Activated CD8-positive, alpha-beta memory T cell treated with anti-CD3 and anti-CD28 coated beads, Interleukin-2, amount 10 ng/mL, durations not matched to agents 7 days and 5 days (primary cell): ENCODE measurements at regions not wholly inside any gene's neighbourhood (a gene's known extent, or its start where the extent isn't known, plus 50 kb on each side); places are given as distances from the start of the nearest gene placed in this dataset.

Source experiments
- ATAC-seq: fragments of 150-1000 bp; cut with Tn5 transposase; one replicate; pipeline ENCODE4 v1.10.0; 2021; ENCODE audit warnings: moderate library complexity
- CTCF ChIA-PET: fragments of 350-600 bp; sonication (Branson Sonifier 250); formaldehyde crosslinking; loops from one replicate; lab custom pipeline; 2021; ENCODE audit warnings: antibody characterized with exemption; lab: Charles Lee
- DNase-seq: peaks from one replicate; pipeline ENCODE4 v3.0.0-alpha.2; 2020
- H3K27ac Mint-ChIP-seq: one replicate; pipeline ENCODE4 v1.8.0; 2021; ENCODE audit warnings: mild to moderate bottlenecking, mixed read lengths
- H3K27me3 Mint-ChIP-seq: one replicate; pipeline ENCODE4 v1.8.0; 2021; ENCODE audit warnings: mixed read lengths
- H3K36me3 Mint-ChIP-seq: one replicate; pipeline ENCODE4 v1.8.0; 2021; ENCODE audit warnings: mild to moderate bottlenecking, mixed read lengths
- H3K4me1 Mint-ChIP-seq: one replicate; pipeline ENCODE4 v1.8.0; 2021; ENCODE audit warnings: mixed read lengths
- H3K4me3 Mint-ChIP-seq: one replicate; pipeline ENCODE4 v1.8.0; 2021; ENCODE audit warnings: mild to moderate bottlenecking, moderate library complexity, mixed read lengths
- H3K9me3 Mint-ChIP-seq: one replicate; pipeline ENCODE4 v1.8.0; 2022; ENCODE audit warnings: low read depth, mixed read lengths

GRCh38 chr3:186413615-186414415 is 51.8 kb upstream of the DGKG start:
- Mint-ChIP-seq H3K27me3 (peaks cover 46% of the 10 kb centered on the region), H3K4me3 (peak overlapping the region; percentile 34), H3K27ac (no peak overlapping the region), H3K4me1 (peaks cover 11% of the 10 kb centered on the region), H3K36me3 (no peaks in the 10 kb centered on the region), H3K9me3 (no peaks in the 10 kb centered on the region)
- DNase-seq (no peak), ATAC-seq (peak; percentile 30)
- CTCF ChIA-PET = interaction anchor here (0.5 kb wide), 1 partner anchor 826 kb away, joined by 3 read pairs; no protein-coding TSS in a partner anchor

GRCh38 chr3:186411994-186412393 is 50.0 kb upstream of the DGKG start:
- no peaks in the 10 kb centered on the region for H3K36me3 Mint-ChIP-seq
- ATAC-seq (no peak), DNase-seq (no peak)
- no peaks in the 10 kb centered on the region for H3K9me3 Mint-ChIP-seq
- no peak overlapping the region for H3K27ac Mint-ChIP-seq
- H3K4me3 Mint-ChIP-seq = no peak overlapping the region
- H3K27me3 Mint-ChIP-seq = peaks cover 42% of the 10 kb centered on the region
- CTCF ChIA-PET = interaction anchor here (0.5 kb wide), 1 partner anchor 147 kb away, joined by 4 read pairs; no protein-coding TSS in a partner anchor
- peaks cover 11% of the 10 kb centered on the region for H3K4me1 Mint-ChIP-seq
